Activated CD8-positive, alpha-beta T cell treated with anti-CD3 and anti-CD28 coated beads for 36 hours (primary cell): ENCODE measurements at regions not wholly inside any gene's neighbourhood (a gene's known extent, or its start where the extent isn't known, plus 50 kb on each side); places are given as distances from the start of the nearest gene placed in this dataset.

ENCODE experiments used
- ATAC-seq: fragments of 200-7000 bp; cut with Tn5 transposase; one replicate; pipeline ENCODE4 v1.10.0; 2021; ENCODE audit warnings: mild to moderate bottlenecking, moderate library complexity
- CTCF ChIA-PET: fragments of 350-600 bp; sonication (Branson Sonifier 250); formaldehyde crosslinking; loops from one replicate; lab custom pipeline; 2021; ENCODE audit warnings: antibody characterized with exemption; lab: Charles Lee
- POLR2A ChIA-PET: fragments of 350-600 bp; sonication (Branson Sonifier 250); formaldehyde crosslinking; loops from one replicate; lab custom pipeline; 2021; ENCODE audit warnings: antibody characterized with exemption; lab: Charles Lee
- DNase-seq: peaks from one replicate; pipeline ENCODE4 v3.0.0-alpha.2; 2020
- H3K27ac Mint-ChIP-seq: one replicate; pipeline ENCODE4 v1.8.0; 2021; ENCODE audit warnings: mild to moderate bottlenecking, mixed read lengths
- H3K27me3 Mint-ChIP-seq: one replicate; pipeline ENCODE4 v1.8.0; 2021; ENCODE audit warnings: mixed read lengths
- H3K36me3 Mint-ChIP-seq: one replicate; pipeline ENCODE4 v1.8.0; 2021; ENCODE audit warnings: low read depth, mixed read lengths
- H3K4me1 Mint-ChIP-seq: one replicate; pipeline ENCODE4 v1.8.0; 2021; ENCODE audit warnings: low read depth, mixed read lengths
- H3K4me3 Mint-ChIP-seq: one replicate; pipeline ENCODE4 v1.8.0; 2021; ENCODE audit warnings: mild to moderate bottlenecking, moderate library complexity, mixed read lengths
- H3K9me3 Mint-ChIP-seq: one replicate; pipeline ENCODE4 v1.8.0; 2021; ENCODE audit warnings: mixed read lengths
- CTCF ChIP-seq: fragments of 200-600 bp; IDR thresholded peaks from one replicate; pipeline ENCODE4 v1.8.0; 2022; ENCODE audit warnings: antibody characterized with exemption, mild to moderate bottlenecking
- intact Hi-C: fragments of 100-400 bp; cut with micrococcal nuclease; formaldehyde crosslinking; loops from one replicate; pipeline ENCODE4 v1.10.0; 2022

- CTCF ChIA-PET, result no interaction called here
- Mint-ChIP-seq H3K9me3 (peaks cover 6% of the 10 kb centered on the region), H3K27me3 (no peaks in the 10 kb centered on the region), H3K4me1 (no peaks in the 10 kb centered on the region), H3K4me3 (no peak overlapping the region), H3K27ac (no peak overlapping the region), H3K36me3 (no peaks in the 10 kb centered on the region)
- no peak for ATAC-seq
- POLR2A ChIA-PET, result no interaction called here
- intact Hi-C loops, result no loop called here
- no peak for TF ChIP-seq CTCF
- DNase-seq, result no peak
These were observed 337.3 kb upstream of the GNPDA2 start for GRCh38 chr4:45063696-45064095.

- no peak for DNase-seq
- Mint-ChIP-seq H3K27ac (no peak overlapping the region), H3K4me1 (no peaks in the 10 kb centered on the region), H3K9me3 (peaks cover 6% of the 10 kb centered on the region), H3K27me3 (no peaks in the 10 kb centered on the region), H3K4me3 (no peak overlapping the region), H3K36me3 (no peaks in the 10 kb centered on the region)
- intact Hi-C loops, result no loop called here
- no peak for TF ChIP-seq CTCF
- ChIA-PET CTCF (no interaction called here), POLR2A (no interaction called here)
- ATAC-seq, result no peak
These were observed 336.7 kb upstream of the GNPDA2 start for GRCh38 chr4:45062935-45063545.

GRCh38 chr4:45043911-45044310 is 317.6 kb upstream of the GNPDA2 start:
- DNase-seq, result no peak
- no peak for ATAC-seq
- CTCF ChIA-PET, result no interaction called here

GRCh38 chr4:45036677-45037076 is 310.3 kb upstream of the GNPDA2 start:
- DNase-seq (no peak), ATAC-seq (no peak)
- no peaks in the 10 kb centered on the region for H3K27me3 Mint-ChIP-seq
- H3K4me1 Mint-ChIP-seq, result no peaks in the 10 kb centered on the region
- ChIA-PET CTCF (no interaction called here), POLR2A (no interaction called here)
- intact Hi-C loops, result no loop called here
- H3K36me3 Mint-ChIP-seq, result no peaks in the 10 kb centered on the region
- H3K4me3 Mint-ChIP-seq, result no peak overlapping the region
- TF ChIP-seq CTCF, result no peak
- no peaks in the 10 kb centered on the region for H3K9me3 Mint-ChIP-seq
- no peak overlapping the region for H3K27ac Mint-ChIP-seq

More at GRCh38 chr4:45043911-45044310, 317.6 kb upstream of the GNPDA2 start:
- H3K4me1 Mint-ChIP-seq, result no peaks in the 10 kb centered on the region
- no peaks in the 10 kb centered on the region for H3K36me3 Mint-ChIP-seq
- no peak for TF ChIP-seq CTCF
- peaks cover 17% of the 10 kb centered on the region for H3K9me3 Mint-ChIP-seq
- H3K27me3 Mint-ChIP-seq, result no peaks in the 10 kb centered on the region
- H3K4me3 Mint-ChIP-seq, result no peak overlapping the region
- POLR2A ChIA-PET, result no interaction called here
- intact Hi-C loops, result no loop called here
- no peak overlapping the region for H3K27ac Mint-ChIP-seq

GRCh38 chr4:45033676-45034419 is 307.5 kb upstream of the GNPDA2 start:
- intact Hi-C loops, result no loop called here
- no peak for TF ChIP-seq CTCF
- Mint-ChIP-seq H3K4me1 (no peaks in the 10 kb centered on the region), H3K4me3 (no peak overlapping the region), H3K9me3 (peaks cover 1% of the 10 kb centered on the region), H3K27me3 (no peaks in the 10 kb centered on the region), H3K36me3 (no peaks in the 10 kb centered on the region), H3K27ac (no peak overlapping the region)
- ChIA-PET CTCF (no interaction called here), POLR2A (no interaction called here)
- ATAC-seq (no peak), DNase-seq (no peak)
